Neural progenitor cell (in vitro differentiated cells): ENCODE measurements at regions not wholly inside any gene's neighbourhood (a gene's known extent, or its start where the extent isn't known, plus 50 kb on each side); places are given as distances from the start of the nearest gene placed in this dataset.

ENCODE experiments used
- DNase-seq: peaks from one replicate; pipeline ENCODE4 v3.0.0-alpha.2; 2016; ENCODE audit warnings: low spot score
- H2AFZ ChIP-seq: fragments of 200-600 bp; sonication (generic); replicated peaks from 2 replicates; pipeline ENCODE4 v1.6.1; 2016; ENCODE audit warnings: antibody characterized with exemption
- H3F3A ChIP-seq: fragments of 200-600 bp; sonication (generic); 2 replicates; pipeline ENCODE4 v1.6.1; 2016; ENCODE audit warnings: antibody characterized with exemption, low read depth
- H3K27ac ChIP-seq: fragments of 200-600 bp; sonication (generic); 2 replicates; pipeline ENCODE4 v1.5.1; 2016; ENCODE audit warnings: mild to moderate bottlenecking
- H3K27me3 ChIP-seq: fragments of 200-600 bp; sonication (generic); 2 replicates; pipeline ENCODE4 v1.6.1; 2016; ENCODE audit warnings: mild to moderate bottlenecking, moderate library complexity
- H3K36me3 ChIP-seq: fragments of 200-600 bp; sonication (generic); 2 replicates; pipeline ENCODE4 v1.5.1; 2016
- H3K4me1 ChIP-seq: fragments of 200-600 bp; sonication (generic); 2 replicates; pipeline ENCODE4 v1.6.1; 2016; ENCODE audit warnings: mixed run types
- H3K4me2 ChIP-seq: fragments of 200-600 bp; sonication (generic); 2 replicates; pipeline ENCODE4 v1.6.1; 2016
- H3K4me3 ChIP-seq: fragments of 200-600 bp; sonication (generic); 2 replicates; pipeline ENCODE4 v1.5.1; 2016
- H3K79me2 ChIP-seq: fragments of 200-600 bp; sonication (generic); 2 replicates; pipeline ENCODE4 v1.6.1; 2016; ENCODE audit warnings: low read depth
- H3K9ac ChIP-seq: fragments of 200-600 bp; sonication (generic); 2 replicates; pipeline ENCODE4 v1.6.1; 2016
- H3K9me3 ChIP-seq: fragments of 200-600 bp; sonication (generic); 2 replicates; pipeline ENCODE4 v1.5.1; 2016; ENCODE audit warnings: low read depth
- H4K20me1 ChIP-seq: fragments of 200-600 bp; sonication (generic); 2 replicates; pipeline ENCODE4 v1.6.1; 2016; ENCODE audit warnings: low read depth
- H3K27ac Mint-ChIP-seq: 3 replicates; pipeline ENCODE4 v1.8.0; 2021; ENCODE audit warnings: mixed read lengths
- H3K27me3 Mint-ChIP-seq: 2 replicates; pipeline ENCODE4 v1.8.0; 2022; ENCODE audit warnings: low read depth, mild to moderate bottlenecking, inconsistent platforms, moderate library complexity, mixed read lengths; ENCODE audit not compliant: insufficient read depth
- H3K36me3 Mint-ChIP-seq: 3 replicates; pipeline ENCODE4 v1.8.0; 2021; ENCODE audit warnings: mixed read lengths
- H3K4me1 Mint-ChIP-seq: 3 replicates; pipeline ENCODE4 v1.8.0; 2021; ENCODE audit warnings: mixed read lengths
- H3K4me3 Mint-ChIP-seq: 3 replicates; pipeline ENCODE4 v1.8.0; 2021; ENCODE audit warnings: mild to moderate bottlenecking, moderate library complexity, mixed read lengths
- H3K9me3 Mint-ChIP-seq: 3 replicates; pipeline ENCODE4 v1.8.0; 2020; ENCODE audit warnings: mixed read lengths
- CTCF ChIP-seq: fragments of 200-600 bp; sonication (generic); IDR thresholded peaks from 2 replicates; pipeline ENCODE4 v1.5.1; 2017; ENCODE audit warnings: antibody characterized with exemption, mild to moderate bottlenecking
- EZH2 ChIP-seq: fragments of 200-600 bp; sonication (generic); IDR thresholded peaks from 2 replicates; pipeline ENCODE4 v1.6.1; 2017; ENCODE audit warnings: antibody characterized with exemption, mild to moderate bottlenecking, moderate library complexity
- EZH2phosphoT487 ChIP-seq: fragments of 200-600 bp; sonication (generic); IDR thresholded peaks from 2 replicates; pipeline ENCODE4 v1.6.1; 2017; ENCODE audit warnings: antibody characterized with exemption

- H3K79me2 ChIP-seq = no peaks in the 10 kb centered on the region
- no peak for TF ChIP-seq CTCF
- no peak for TF ChIP-seq EZH2phosphoT487
- no peak for TF ChIP-seq EZH2
- no peak overlapping the region for H3K27ac ChIP-seq
- no peaks in the 10 kb centered on the region for H3K9me3 ChIP-seq
- Mint-ChIP-seq H3K9me3 (no peaks in the 10 kb centered on the region), H3K27me3 (no peaks in the 10 kb centered on the region), H3K27ac (no peak overlapping the region), H3K4me3 (no peak overlapping the region), H3K4me1 (peaks cover 9% of the 10 kb centered on the region), H3K36me3 (no peaks in the 10 kb centered on the region)
- no peaks in the 10 kb centered on the region for H4K20me1 ChIP-seq
- DNase-seq = no peak
- H3K4me2 ChIP-seq = no peak overlapping the region
- no peak overlapping the region for H2AFZ ChIP-seq
- H3K4me3 ChIP-seq = no peak overlapping the region
- no peaks in the 10 kb centered on the region for H3F3A ChIP-seq
- H3K36me3 ChIP-seq = no peaks in the 10 kb centered on the region
- no peaks in the 10 kb centered on the region for H3K4me1 ChIP-seq
- H3K9ac ChIP-seq = no peak overlapping the region
- H3K27me3 ChIP-seq = no peaks in the 10 kb centered on the region
Measured at GRCh38 chr14:27012641-27013040, 414.8 kb upstream of the NOVA1 start.

- peak; percentile 4 for DNase-seq
- no peaks in the 10 kb centered on the region for H3K36me3 ChIP-seq
- H4K20me1 ChIP-seq = no peaks in the 10 kb centered on the region
- no peaks in the 10 kb centered on the region for H3K27me3 ChIP-seq
- H3K27ac ChIP-seq = no peak overlapping the region
- H3K4me3 ChIP-seq = no peak overlapping the region
- H3K27me3 Mint-ChIP-seq = no peaks in the 10 kb centered on the region
- H3K9ac ChIP-seq = no peak overlapping the region
- no peaks in the 10 kb centered on the region for H3K4me1 ChIP-seq
- no peaks in the 10 kb centered on the region for H3K36me3 Mint-ChIP-seq
- no peak overlapping the region for H3K4me3 Mint-ChIP-seq
- peaks cover 9% of the 10 kb centered on the region for H3K4me1 Mint-ChIP-seq
- H3K4me2 ChIP-seq = no peak overlapping the region
- TF ChIP-seq EZH2phosphoT487 (no peak), CTCF (no peak), EZH2 (no peak)
- H3F3A ChIP-seq = no peaks in the 10 kb centered on the region
- H2AFZ ChIP-seq = no peak overlapping the region
- no peaks in the 10 kb centered on the region for H3K9me3 Mint-ChIP-seq
- no peak overlapping the region for H3K27ac Mint-ChIP-seq
- H3K9me3 ChIP-seq = no peaks in the 10 kb centered on the region
- H3K79me2 ChIP-seq = no peaks in the 10 kb centered on the region
Measured at GRCh38 chr14:27013678-27014077, 415.8 kb upstream of the NOVA1 start.

GRCh38 chr14:27015065-27015464 lies 417.2 kb upstream of the NOVA1 start:
- Histone ChIP-seq H3K9me3 (no peaks in the 10 kb centered on the region), H3K27ac (no peak overlapping the region), H3K4me3 (no peak overlapping the region), H2AFZ (no peak overlapping the region), H3K27me3 (no peaks in the 10 kb centered on the region), H3K4me1 (no peaks in the 10 kb centered on the region), H3F3A (no peaks in the 10 kb centered on the region), H3K79me2 (no peaks in the 10 kb centered on the region), H4K20me1 (no peaks in the 10 kb centered on the region), H3K9ac (no peak overlapping the region), H3K4me2 (no peak overlapping the region), H3K36me3 (no peaks in the 10 kb centered on the region)
- DNase-seq = no peak
- Mint-ChIP-seq H3K9me3 (no peaks in the 10 kb centered on the region), H3K4me1 (peaks cover 9% of the 10 kb centered on the region), H3K36me3 (no peaks in the 10 kb centered on the region), H3K27ac (no peak overlapping the region), H3K27me3 (no peaks in the 10 kb centered on the region), H3K4me3 (no peak overlapping the region)
- TF ChIP-seq EZH2phosphoT487 (no peak), CTCF (no peak), EZH2 (no peak)

- DNase-seq = no peak
- no peaks in the 10 kb centered on the region for H3K36me3 Mint-ChIP-seq
- no peaks in the 10 kb centered on the region for H3K27me3 ChIP-seq
- H3K79me2 ChIP-seq = no peaks in the 10 kb centered on the region
- H3K4me1 ChIP-seq = no peaks in the 10 kb centered on the region
- H3K4me3 ChIP-seq = no peak overlapping the region
- no peaks in the 10 kb centered on the region for H3K27me3 Mint-ChIP-seq
- H3F3A ChIP-seq = no peaks in the 10 kb centered on the region
- TF ChIP-seq EZH2 (no peak), EZH2phosphoT487 (no peak), CTCF (no peak)
- H4K20me1 ChIP-seq = no peaks in the 10 kb centered on the region
- H3K9ac ChIP-seq = no peak overlapping the region
- no peak overlapping the region for H3K27ac ChIP-seq
- H2AFZ ChIP-seq = peak overlapping the region; percentile 28
- no peak overlapping the region for H3K27ac Mint-ChIP-seq
- H3K36me3 ChIP-seq = no peaks in the 10 kb centered on the region
- peaks cover 3% of the 10 kb centered on the region for H3K4me1 Mint-ChIP-seq
- H3K9me3 Mint-ChIP-seq = no peaks in the 10 kb centered on the region
- H3K4me3 Mint-ChIP-seq = no peak overlapping the region
- H3K9me3 ChIP-seq = no peaks in the 10 kb centered on the region
- H3K4me2 ChIP-seq = no peak overlapping the region
Measured at GRCh38 chr14:27025648-27026047, 427.8 kb upstream of the NOVA1 start.
